ENCODE measurements at regions not wholly inside any gene's neighbourhood (a gene's known extent, or its start where the extent isn't known, plus 50 kb on each side); places are given as distances from the start of the nearest gene placed in this dataset.
"Not testable (repeated sequence)": the region's sequence is repeated elsewhere in the genome, so short reads cannot be mapped to it uniquely, and the experiment has no call there.

DNA sequence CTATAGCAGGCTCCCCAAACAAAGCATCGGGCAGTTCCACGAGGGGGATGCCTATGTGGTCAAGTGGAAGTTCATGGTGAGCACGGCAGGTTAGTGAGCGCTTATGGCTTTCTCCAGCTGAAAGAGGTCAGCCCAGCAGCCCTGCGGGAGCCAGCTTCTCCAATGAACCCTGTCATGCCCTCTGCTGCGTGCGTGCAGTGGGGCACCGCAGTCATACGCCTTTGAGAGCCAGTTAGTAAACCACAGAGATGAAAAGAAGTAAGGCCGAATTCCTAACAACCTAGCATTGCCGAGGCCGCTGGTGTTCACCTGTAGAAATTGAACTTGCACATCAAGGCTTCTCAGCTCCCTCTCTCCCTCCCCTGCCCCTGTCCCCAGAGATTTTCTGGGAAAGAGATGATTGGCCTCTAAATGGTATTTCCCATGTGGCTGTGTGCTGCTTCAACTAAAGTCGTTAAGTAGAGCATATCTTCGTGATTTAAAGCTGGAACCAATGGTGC is 75.1 kb upstream of the LYZL2 start:
- not testable (repeated sequence) for TF ChIP-seq SMARCE1 (IDR thresholded peaks at IDR 0.05; ENCODE audit: borderline replicate concordance); SRY (CRISPR knock-in tag; IDR thresholded peaks at IDR 0.05); SIN3A (IDR thresholded peaks at IDR 0.05; ENCODE audit: borderline replicate concordance, low read depth, low read length)

Data from HepG2 (cell line).